ENCODE measurements at regions not wholly inside any gene's neighbourhood (a gene's known extent, or its start where the extent isn't known, plus 50 kb on each side); places are given as distances from the start of the nearest gene placed in this dataset. TPM values are rescaled to one million over a fixed set of nuclear protein-coding genes. Genes with fewer than 3 reads are reported as not detected.
"Not testable (repeated sequence)": the region's sequence is repeated elsewhere in the genome, so short reads cannot be mapped to it uniquely, and the experiment has no call there.

DNA sequence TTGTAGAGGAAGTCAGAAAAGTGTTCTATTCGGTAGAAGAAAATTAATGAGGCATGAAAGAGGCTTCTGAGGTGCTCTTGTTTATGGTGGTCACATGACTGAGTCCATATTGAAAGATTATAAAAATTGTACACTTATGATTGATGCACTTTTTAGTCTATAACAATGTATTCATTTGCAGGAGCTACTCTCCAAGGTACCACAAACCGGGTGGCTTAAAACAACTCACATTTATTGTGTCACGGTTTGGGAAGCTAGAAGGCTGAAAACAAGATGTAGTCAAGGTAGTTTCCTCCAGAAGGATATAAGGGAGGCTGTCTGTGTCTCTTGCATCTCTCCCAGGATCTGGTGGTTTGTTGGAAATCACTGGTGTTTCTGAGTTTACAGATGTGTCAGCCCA is 60.6 kb upstream of the GOLGA8M start:
- not testable (repeated sequence) for H3K4me1 ChIP-seq (ENCODE audit: control insufficient read depth in 4 of 4, insufficient read depth in 4 of 4, low read length in 3 of 4); H3K27ac ChIP-seq (ENCODE audit: low read depth in 1 of 2, low read length in 2 of 2); H3K9me3 ChIP-seq (ENCODE audit: control insufficient read depth in 4 of 4, low read length in 3 of 4); H3K27me3 ChIP-seq (ENCODE audit: control insufficient read depth in 4 of 4, insufficient read depth in 4 of 4, low read length in 3 of 4); H3K4me3 ChIP-seq (ENCODE audit: low read depth in 1 of 3, low read length in 3 of 3); H3K36me3 ChIP-seq (ENCODE audit: control insufficient read depth in 4 of 4, insufficient read depth in 3 of 4, low read depth in 1 of 4, low read length in 3 of 4); DNase-seq (ENCODE audit: low spot score); H3K9ac ChIP-seq (ENCODE audit: low read depth in 1 of 2, low read length in 2 of 2)
- WGBS = 79% methylated on average over 3 of the region's 3 CpGs

Small RNAs in the stretch of these regions (small RNA-seq; reads per million reads assigned to genes)
- not detected for gene AC055876.3
